ENCODE measurements at regions not wholly inside any gene's neighbourhood (a gene's known extent, or its start where the extent isn't known, plus 50 kb on each side); places are given as distances from the start of the nearest gene placed in this dataset.

DNA sequence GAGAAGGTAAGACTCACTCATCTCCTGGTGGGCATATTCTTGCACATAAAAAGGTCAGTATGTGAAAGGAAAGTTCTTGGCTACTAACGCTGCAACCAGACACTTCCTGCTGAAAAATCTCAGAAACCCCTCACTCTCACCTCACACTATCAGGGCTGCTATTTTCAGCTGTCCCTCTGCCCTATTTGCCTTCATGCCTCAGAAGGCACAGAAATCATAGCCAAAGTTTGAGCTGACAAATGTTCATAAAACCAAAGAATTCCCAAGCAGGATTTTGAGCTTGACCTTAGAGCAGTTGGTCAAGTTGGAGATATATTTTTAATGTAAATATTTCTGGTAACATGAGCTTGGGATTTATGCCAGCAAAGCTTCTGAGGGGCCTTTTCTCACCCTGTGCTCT lies 806.2 kb downstream of the MAFB start:
- Histone ChIP-seq H3K27me3 (no peaks in the 10 kb centered on the region), H3K27ac (no peak overlapping the region), H3K9me3 (no peaks in the 10 kb centered on the region), H3K4me3 (no peak overlapping the region), H3K4me1 (ENCODE audit: insufficient read depth) (peaks cover 9% of the 10 kb centered on the region), H3K36me3 (no peaks in the 10 kb centered on the region)
- TF ChIP-seq POLR2A (IDR thresholded peaks at IDR 0.05) (no peak), EP300 (IDR thresholded peaks at IDR 0.05) (no peak)
- TF ChIP-seq, protein P1, sequence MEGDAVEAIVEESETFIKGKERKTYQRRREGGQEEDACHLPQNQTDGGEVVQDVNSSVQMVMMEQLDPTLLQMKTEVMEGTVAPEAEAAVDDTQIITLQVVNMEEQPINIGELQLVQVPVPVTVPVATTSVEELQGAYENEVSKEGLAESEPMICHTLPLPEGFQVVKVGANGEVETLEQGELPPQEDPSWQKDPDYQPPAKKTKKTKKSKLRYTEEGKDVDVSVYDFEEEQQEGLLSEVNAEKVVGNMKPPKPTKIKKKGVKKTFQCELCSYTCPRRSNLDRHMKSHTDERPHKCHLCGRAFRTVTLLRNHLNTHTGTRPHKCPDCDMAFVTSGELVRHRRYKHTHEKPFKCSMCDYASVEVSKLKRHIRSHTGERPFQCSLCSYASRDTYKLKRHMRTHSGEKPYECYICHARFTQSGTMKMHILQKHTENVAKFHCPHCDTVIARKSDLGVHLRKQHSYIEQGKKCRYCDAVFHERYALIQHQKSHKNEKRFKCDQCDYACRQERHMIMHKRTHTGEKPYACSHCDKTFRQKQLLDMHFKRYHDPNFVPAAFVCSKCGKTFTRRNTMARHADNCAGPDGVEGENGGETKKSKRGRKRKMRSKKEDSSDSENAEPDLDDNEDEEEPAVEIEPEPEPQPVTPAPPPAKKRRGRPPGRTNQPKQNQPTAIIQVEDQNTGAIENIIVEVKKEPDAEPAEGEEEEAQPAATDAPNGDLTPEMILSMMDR (IDR thresholded peaks at IDR 0.05) = no peak
- 16 to 47% (median 24%) methylated on average over 1 of the region's 1 CpG for WGBS, 3 donors
- intact Hi-C loops (cut with DNase I) = loop anchor here in 3 of 4 donors (10.0 kb wide), 2 partner anchors 802 to 812 kb away; partner anchors contain the start of gene MAFB (in 1 of the 3)
- DNase-seq = no peak

DNA sequence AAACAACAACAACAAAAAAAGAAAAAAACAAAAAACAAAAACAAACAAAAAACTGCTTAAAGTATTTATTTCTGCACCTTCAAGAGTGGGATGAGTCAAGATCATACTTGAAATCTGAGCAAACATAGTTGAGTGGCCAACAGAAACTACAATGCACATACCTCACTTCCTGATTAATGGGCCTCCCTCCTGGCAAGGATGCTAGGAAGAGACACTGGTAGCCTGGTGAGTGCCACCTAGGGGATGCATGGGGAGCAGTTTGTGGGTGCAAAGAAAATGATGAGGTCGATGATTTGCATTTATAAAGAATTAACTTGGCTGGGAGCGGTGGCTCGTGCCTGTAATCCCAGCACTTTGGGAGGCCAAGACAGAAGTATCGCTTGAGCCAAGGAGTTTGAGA lies 808.1 kb downstream of the MAFB start:
- peaks cover 9% of the 10 kb centered on the region for H3K4me1 ChIP-seq (ENCODE audit: insufficient read depth)
- no peak for TF ChIP-seq EP300 (IDR thresholded peaks at IDR 0.05)
- TF ChIP-seq, protein P1 (IDR thresholded peaks at IDR 0.05) = no peak
- TF ChIP-seq POLR2A (IDR thresholded peaks at IDR 0.05) = no peak
- WGBS, 3 donors = 83 to 94% (median 84%) methylated on average over 4 of the region's 4 CpGs
- H3K9me3 ChIP-seq = no peaks in the 10 kb centered on the region
- no peak overlapping the region for H3K4me3 ChIP-seq
- H3K36me3 ChIP-seq = no peaks in the 10 kb centered on the region
- no peak overlapping the region for H3K27ac ChIP-seq
- intact Hi-C loops (cut with DNase I) = loop anchor here in 3 of 4 donors (10.0 kb wide), 2 partner anchors 804 to 814 kb away; partner anchors contain the start of gene MAFB (in 1 of the 3)
- DNase-seq = no peak
- no peaks in the 10 kb centered on the region for H3K27me3 ChIP-seq

DNA sequence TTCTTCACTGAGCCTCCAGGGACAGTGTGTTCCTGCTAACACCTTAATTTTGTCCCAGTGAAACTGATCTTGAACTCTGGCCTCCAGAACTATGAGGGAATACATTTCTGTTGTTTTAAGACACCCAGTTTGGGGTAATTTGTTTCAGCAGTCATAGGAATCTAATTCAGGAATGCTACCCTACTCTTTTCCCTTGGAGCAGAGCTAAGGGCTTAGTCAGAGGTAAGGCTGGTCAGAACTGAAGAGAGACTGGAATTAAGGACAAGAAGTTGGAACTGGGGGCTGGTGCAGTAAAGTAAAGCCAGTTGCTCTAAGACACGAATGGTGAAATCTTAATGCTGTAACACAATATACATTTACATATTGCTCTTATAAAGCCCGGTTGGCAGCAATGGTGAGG lies 809.7 kb downstream of the MAFB start:
- intact Hi-C loops (cut with DNase I) = no loop called here
- H3K36me3 ChIP-seq = no peaks in the 10 kb centered on the region

DNA sequence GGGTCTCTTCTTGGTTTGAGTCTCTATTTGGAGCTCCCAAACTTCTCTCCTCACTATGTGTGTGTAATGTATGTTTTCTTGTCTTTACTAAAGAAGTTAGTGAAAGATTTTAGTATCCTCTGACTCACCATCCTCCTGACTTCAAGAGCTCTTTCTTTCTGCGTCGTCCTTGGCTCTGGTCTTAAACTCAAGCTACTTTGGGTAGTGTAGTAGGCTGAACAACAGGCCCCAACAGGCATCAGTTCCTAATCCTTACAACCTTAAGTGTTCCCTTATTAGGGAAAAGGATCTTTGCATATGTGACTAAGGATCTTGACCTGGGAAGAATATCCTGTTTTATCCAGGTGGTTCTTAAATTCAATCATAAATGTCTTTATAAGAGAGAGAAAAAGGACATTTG lies 810.2 kb downstream of the MAFB start:
- Histone ChIP-seq H3K36me3 (no peaks in the 10 kb centered on the region), H3K9me3 (no peaks in the 10 kb centered on the region), H3K4me3 (no peak overlapping the region), H3K27me3 (no peaks in the 10 kb centered on the region), H3K27ac (no peak overlapping the region), H3K4me1 (ENCODE audit: insufficient read depth) (peaks cover 7% of the 10 kb centered on the region)
- intact Hi-C loops (cut with DNase I) = no loop called here
- no peak for DNase-seq
- TF ChIP-seq, protein P1 (IDR thresholded peaks at IDR 0.05) = no peak
- no peak for TF ChIP-seq POLR2A (IDR thresholded peaks at IDR 0.05)
- no peak for TF ChIP-seq EP300 (IDR thresholded peaks at IDR 0.05)
- 28 to 46% (median 45%) methylated on average over 2 of the region's 2 CpGs for WGBS, 3 donors

More for the DNA sequence above, 809.7 kb downstream of the MAFB start:
- Histone ChIP-seq H3K4me3 (no peak overlapping the region), H3K9me3 (no peaks in the 10 kb centered on the region), H3K4me1 (ENCODE audit: insufficient read depth) (peaks cover 7% of the 10 kb centered on the region), H3K27me3 (no peaks in the 10 kb centered on the region), H3K27ac (no peak overlapping the region)
- WGBS, 3 donors = 88 to 94% (median 93%) methylated on average over 2 of the region's 2 CpGs
- TF ChIP-seq, protein P1 (IDR thresholded peaks at IDR 0.05) = no peak
- TF ChIP-seq POLR2A (IDR thresholded peaks at IDR 0.05) = no peak
- TF ChIP-seq EP300 (IDR thresholded peaks at IDR 0.05) = no peak
- DNase-seq = no peak

All from ovary (tissue), 7 donors.